Mucosa of rectum (tissue), 2 donors: ENCODE measurements at regions not wholly inside any gene's neighbourhood (a gene's known extent, or its start where the extent isn't known, plus 50 kb on each side); places are given as distances from the start of the nearest gene placed in this dataset.

ENCODE experiments used
- H3K27ac ChIP-seq, 2 donors: one replicate each; pipeline ENCODE4 v1.7.0; 2013; ENCODE audit warnings: inconsistent platforms in 2 of 2, low read depth in 2 of 2, low read length in 2 of 2
- H3K27me3 ChIP-seq, 2 donors: one replicate each; pipeline ENCODE4 v1.7.0; 2013; ENCODE audit warnings: low read length in 2 of 2; ENCODE audit not compliant: control insufficient read depth in 2 of 2, insufficient read depth in 2 of 2
- H3K36me3 ChIP-seq, 2 donors: one replicate each; pipeline ENCODE4 v1.7.0; 2013; ENCODE audit warnings: low read length in 2 of 2; ENCODE audit not compliant: control insufficient read depth in 2 of 2, insufficient read depth in 2 of 2
- H3K4me1 ChIP-seq, 2 donors: one replicate each; pipeline ENCODE4 v1.7.0; 2013; ENCODE audit warnings: low read length in 2 of 2, mild to moderate bottlenecking in 1 of 2; ENCODE audit not compliant: control insufficient read depth in 2 of 2, insufficient read depth in 2 of 2
- H3K4me3 ChIP-seq, 2 donors: one replicate each; pipeline ENCODE4 v1.7.0; 2013; ENCODE audit warnings: low read length in 2 of 2
- H3K9ac ChIP-seq, 2 donors: one replicate each; pipeline ENCODE4 v1.7.0; 2013; ENCODE audit warnings: low read length in 2 of 2, low read depth in 1 of 2, mild to moderate bottlenecking in 1 of 2
- H3K9me3 ChIP-seq, 2 donors: one replicate each; pipeline ENCODE4 v1.7.0; 2013; ENCODE audit warnings: low read length in 2 of 2; ENCODE audit not compliant: control insufficient read depth in 2 of 2
- donor health status: healthy.
- donor health status: Normal muscosa, but diverticular disease.

DNA sequence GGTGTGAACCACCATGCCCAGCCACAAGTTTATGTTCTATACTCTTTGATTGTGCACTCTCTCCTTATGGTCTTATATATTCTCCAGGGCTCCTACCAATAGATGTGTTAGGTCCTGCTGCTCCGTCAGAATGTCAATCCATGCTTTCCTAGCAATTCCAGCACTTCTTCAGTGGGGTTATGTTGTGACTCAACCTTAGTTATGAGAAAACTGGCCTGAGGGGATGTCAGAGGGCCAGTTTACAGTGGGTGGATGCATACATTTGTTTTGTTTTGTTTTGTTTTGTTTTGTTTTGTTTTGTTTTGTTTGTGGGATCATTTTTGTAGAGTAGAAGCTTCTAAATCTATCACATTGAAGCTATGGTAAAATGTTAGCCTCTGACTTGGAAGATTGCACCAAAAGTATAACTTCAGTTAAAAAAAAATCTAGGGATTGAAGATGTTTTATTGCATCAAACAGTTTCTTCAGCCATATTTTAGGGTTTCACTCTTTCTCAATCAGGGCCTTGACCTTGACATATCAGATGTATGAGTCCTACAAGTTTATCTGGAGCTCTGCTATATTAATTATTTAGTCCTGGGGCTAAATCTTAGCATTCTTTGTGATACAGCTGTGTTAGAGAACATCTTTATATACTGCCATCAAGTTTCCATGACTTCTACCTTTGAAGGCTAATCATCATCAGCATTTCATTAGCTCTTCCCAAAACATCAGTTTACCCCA is 191.6 kb upstream of the CNTN5 start:
- Histone ChIP-seq H3K9me3 (no peaks in the 10 kb centered on the region), H3K9ac (no peak overlapping the region), H3K4me3 (no peak overlapping the region), H3K27me3 (no peaks in the 10 kb centered on the region), H3K36me3 (no peaks in the 10 kb centered on the region), H3K27ac (no peak overlapping the region), H3K4me1 (no peaks in the 10 kb centered on the region)

DNA sequence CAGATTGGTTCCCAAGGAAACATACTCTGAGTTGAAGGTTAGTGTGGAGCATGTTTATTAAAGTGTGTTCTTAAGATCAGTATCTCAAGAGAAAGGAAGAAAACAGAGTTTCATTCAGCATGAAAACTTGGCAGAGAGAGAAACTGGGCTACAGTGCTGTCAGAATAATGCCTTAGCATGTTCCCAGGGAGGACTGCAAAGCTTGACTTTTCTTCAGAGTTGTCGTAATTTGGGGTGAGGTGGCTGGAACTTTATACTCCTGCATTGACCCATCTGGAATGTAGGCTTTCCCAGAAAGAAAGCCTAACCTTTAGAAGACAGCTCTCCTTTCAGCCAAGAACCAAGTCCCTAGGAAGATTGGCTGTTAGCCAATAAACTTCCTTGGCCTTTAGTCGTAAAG is 190.8 kb upstream of the CNTN5 start:
- Histone ChIP-seq H3K36me3 (no peaks in the 10 kb centered on the region), H3K4me1 (no peaks in the 10 kb centered on the region), H3K9ac (no peak overlapping the region), H3K27me3 (no peaks in the 10 kb centered on the region), H3K27ac (no peak overlapping the region), H3K4me3 (no peak overlapping the region), H3K9me3 (no peaks in the 10 kb centered on the region)

DNA sequence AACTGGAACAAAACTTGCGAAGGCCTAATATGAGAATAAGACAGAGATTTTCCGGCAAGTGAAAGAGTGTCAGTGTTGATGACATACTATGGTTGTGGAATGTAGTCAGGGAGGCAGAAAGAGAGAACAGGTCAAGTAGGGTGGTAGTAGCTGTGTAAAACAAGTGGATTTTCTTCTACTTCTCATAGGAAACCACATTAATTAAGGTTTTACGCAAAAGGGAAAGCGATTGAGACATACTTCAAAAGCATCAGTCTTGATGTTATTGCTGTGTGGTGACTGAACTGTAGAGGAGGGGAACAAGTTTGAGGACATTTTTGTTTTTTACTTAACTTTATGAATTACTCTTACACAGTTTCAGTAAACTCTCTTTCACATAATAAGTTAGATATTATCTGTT is 186.0 kb upstream of the CNTN5 start:
- H3K4me3 ChIP-seq: no peak overlapping the region
- H3K27me3 ChIP-seq: no peaks in the 10 kb centered on the region
- peaks cover 0 to 3% of the 10 kb centered on the region in 2 donors for H3K9me3 ChIP-seq
- no peaks in the 10 kb centered on the region for H3K4me1 ChIP-seq
- no peak overlapping the region for H3K9ac ChIP-seq
- H3K27ac ChIP-seq: no peak overlapping the region
- no peaks in the 10 kb centered on the region for H3K36me3 ChIP-seq

GRCh38 chr11:98835335-98835734 is 185.4 kb upstream of the CNTN5 start:
- Histone ChIP-seq H3K9me3 (peaks cover 0 to 3% of the 10 kb centered on the region in 2 donors), H3K36me3 (no peaks in the 10 kb centered on the region), H3K4me1 (no peaks in the 10 kb centered on the region), H3K27me3 (no peaks in the 10 kb centered on the region), H3K27ac (no peak overlapping the region), H3K9ac (no peak overlapping the region), H3K4me3 (no peak overlapping the region)

- no peaks in the 10 kb centered on the region for H3K27me3 ChIP-seq
- H3K27ac ChIP-seq: no peak overlapping the region
- H3K4me3 ChIP-seq: no peak overlapping the region
- no peak overlapping the region for H3K9ac ChIP-seq
- H3K36me3 ChIP-seq: no peaks in the 10 kb centered on the region
- H3K9me3 ChIP-seq: peaks cover 0 to 3% of the 10 kb centered on the region in 2 donors
- no peaks in the 10 kb centered on the region for H3K4me1 ChIP-seq
Observed at GRCh38 chr11:98836156-98836555, 184.6 kb upstream of the CNTN5 start.

GRCh38 chr11:98842187-98842586 is 178.6 kb upstream of the CNTN5 start:
- Histone ChIP-seq H3K36me3 (no peaks in the 10 kb centered on the region), H3K27ac (no peak overlapping the region)

DNA sequence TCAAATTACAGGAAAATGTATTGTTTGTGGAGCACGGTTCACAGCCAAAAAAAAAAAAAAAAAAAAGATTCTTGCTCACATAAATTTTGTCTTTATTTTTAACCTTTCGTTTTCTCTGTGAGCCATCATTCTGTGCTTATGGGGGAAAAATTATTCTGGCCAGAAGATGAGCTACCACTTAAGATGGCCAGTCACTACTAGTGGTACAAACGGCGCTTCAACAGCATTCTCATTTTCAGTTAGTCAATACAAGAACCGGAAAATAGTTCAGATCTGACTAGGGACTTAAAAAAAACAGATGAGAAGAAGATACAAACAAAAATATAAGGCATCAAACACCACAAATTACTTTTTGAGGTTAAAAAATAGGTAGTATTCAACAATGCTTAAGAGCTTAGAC is 158.6 kb upstream of the CNTN5 start:
- Histone ChIP-seq H3K4me3 (no peak overlapping the region), H3K9ac (no peak overlapping the region), H3K27me3 (no peaks in the 10 kb centered on the region), H3K9me3 (no peaks in the 10 kb centered on the region), H3K4me1 (no peaks in the 10 kb centered on the region), H3K27ac (no peak overlapping the region), H3K36me3 (no peaks in the 10 kb centered on the region)

More at GRCh38 chr11:98842187-98842586, 178.6 kb upstream of the CNTN5 start:
- H3K9ac ChIP-seq: no peak overlapping the region
- no peaks in the 10 kb centered on the region for H3K27me3 ChIP-seq
- H3K4me3 ChIP-seq: no peak overlapping the region
- H3K4me1 ChIP-seq: no peaks in the 10 kb centered on the region
- no peaks in the 10 kb centered on the region for H3K9me3 ChIP-seq

- Histone ChIP-seq H3K27ac (no peak overlapping the region), H3K4me1 (no peaks in the 10 kb centered on the region), H3K4me3 (no peak overlapping the region), H3K9ac (no peak overlapping the region), H3K36me3 (no peaks in the 10 kb centered on the region), H3K9me3 (peaks cover 0 to 3% of the 10 kb centered on the region in 2 donors), H3K27me3 (no peaks in the 10 kb centered on the region)
Observed at GRCh38 chr11:98871690-98872089, 149.1 kb upstream of the CNTN5 start.

GRCh38 chr11:98874050-98874449 is 146.7 kb upstream of the CNTN5 start:
- H3K9ac ChIP-seq: no peak overlapping the region
- H3K9me3 ChIP-seq: peaks cover 0 to 6% of the 10 kb centered on the region in 2 donors
- H3K27me3 ChIP-seq: no peaks in the 10 kb centered on the region

GRCh38 chr11:98895936-98896335 is 124.8 kb upstream of the CNTN5 start:
- Histone ChIP-seq H3K9me3 (peaks cover 0 to 2% of the 10 kb centered on the region in 2 donors), H3K4me1 (no peaks in the 10 kb centered on the region), H3K27me3 (no peaks in the 10 kb centered on the region), H3K27ac (no peak overlapping the region), H3K9ac (no peak overlapping the region), H3K36me3 (no peaks in the 10 kb centered on the region), H3K4me3 (no peak overlapping the region)

More at GRCh38 chr11:98874050-98874449, 146.7 kb upstream of the CNTN5 start:
- H3K4me1 ChIP-seq: no peaks in the 10 kb centered on the region
- no peak overlapping the region for H3K4me3 ChIP-seq
- H3K27ac ChIP-seq: no peak overlapping the region
- H3K36me3 ChIP-seq: no peaks in the 10 kb centered on the region
